HEK293 (cell line): ENCODE measurements at regions not wholly inside any gene's neighbourhood (a gene's known extent, or its start where the extent isn't known, plus 50 kb on each side); places are given as distances from the start of the nearest gene placed in this dataset.

Experiments used
- CTCF ChIA-PET: fragments of 350-600 bp; formaldehyde crosslinking; extraction: SDS; loops from one replicate; lab custom pipeline; 2021; ENCODE audit warnings: antibody characterized with exemption; lab: Yijun Ruan, JAX
- POLR2A ChIA-PET: fragments of 300-600 bp; formaldehyde crosslinking; extraction: SDS; loops from one replicate; lab custom pipeline; 2020; ENCODE audit warnings: antibody characterized with exemption, inconsistent platforms; lab: Yijun Ruan, JAX
- H3K27ac ChIP-seq: fragments of 200-500 bp; sonication (Bioruptor generic); 2 replicates; pipeline ENCODE4 v1.5.1; 2014; ENCODE audit warnings: low read depth, low read length, control low read depth, inconsistent platforms; ENCODE audit errors: extremely low read depth
- H3K36me3 ChIP-seq, 2 experiments: fragments of 200-500 bp in 1 of 2; sonication (Bioruptor generic) in 1 of 2; 1 replicate in 1 of 2; 2 replicates in 1 of 2; pipeline ENCODE4 v1.5.1; 2014 to 2017; ENCODE audit warnings: inconsistent platforms in 2 of 2, low read length in 2 of 2; ENCODE audit not compliant: control insufficient read depth in 2 of 2, insufficient read depth in 1 of 2
- H3K4me1 ChIP-seq: fragments of 200-500 bp; sonication (Bioruptor generic); 2 replicates; pipeline ENCODE4 v1.5.1; 2014; ENCODE audit warnings: mild to moderate bottlenecking, low read length, inconsistent platforms; ENCODE audit not compliant: control insufficient read depth, insufficient read depth
- H3K4me3 ChIP-seq: 2 replicates; pipeline ENCODE4 v1.5.1; 2011; ENCODE audit warnings: low read depth, mild to moderate bottlenecking, control low read depth, low read length, moderate library complexity
- H3K9me3 ChIP-seq: fragments of 200-500 bp; sonication (Bioruptor generic); 2 replicates; pipeline ENCODE4 v1.5.1; 2014; ENCODE audit warnings: low read depth, low read length, inconsistent platforms; ENCODE audit not compliant: control insufficient read depth, insufficient read depth
- AEBP2 ChIP-seq: fragments of 450-650 bp; formaldehyde crosslinking; IDR thresholded peaks from 2 replicates; pipeline ENCODE4 v1.5.1; 2016; ENCODE audit warnings: missing biosample characterization, missing genetic modification characterization, borderline replicate concordance
- BCL11B ChIP-seq: fragments of 450-650 bp; formaldehyde crosslinking; IDR thresholded peaks from 2 replicates; pipeline ENCODE4 v1.5.1; 2016; ENCODE audit warnings: low read depth, missing biosample characterization, missing genetic modification characterization
- PRDM1 ChIP-seq: fragments of 450-650 bp; formaldehyde crosslinking; IDR thresholded peaks from 2 replicates; pipeline ENCODE4; 2016; ENCODE audit warnings: missing biosample characterization, missing genetic modification characterization
- SCRT1 ChIP-seq: fragments of 450-650 bp; formaldehyde crosslinking; IDR thresholded peaks from 2 replicates; pipeline ENCODE4 v1.5.1; 2016; ENCODE audit warnings: missing biosample characterization, missing genetic modification characterization, borderline replicate concordance
- SP3 ChIP-seq: fragments of 450-650 bp; formaldehyde crosslinking; IDR thresholded peaks from 2 replicates; pipeline ENCODE4 v1.5.1; 2016; ENCODE audit warnings: missing biosample characterization, missing genetic modification characterization
- ZEB2 ChIP-seq: fragments of 450-650 bp; formaldehyde crosslinking; IDR thresholded peaks from 2 replicates; pipeline ENCODE4 v1.5.1; 2016; ENCODE audit warnings: missing biosample characterization, missing genetic modification characterization
- ZNF146 ChIP-seq: fragments of 450-650 bp; formaldehyde crosslinking; IDR thresholded peaks from 2 replicates; pipeline ENCODE4 v1.5.1; 2016; ENCODE audit warnings: missing biosample characterization, missing genetic modification characterization
- ZNF148 ChIP-seq: fragments of 450-650 bp; formaldehyde crosslinking; IDR thresholded peaks from 2 replicates; pipeline ENCODE4 v1.5.0; 2017; ENCODE audit warnings: missing biosample characterization, missing genetic modification characterization, borderline replicate concordance
- ZNF23 ChIP-seq: fragments of 450-650 bp; formaldehyde crosslinking; IDR thresholded peaks from 2 replicates; pipeline ENCODE4 v1.5.1; 2016; ENCODE audit warnings: missing biosample characterization, missing genetic modification characterization, borderline replicate concordance
- ZNF391 ChIP-seq: fragments of 450-650 bp; formaldehyde crosslinking; IDR thresholded peaks from 2 replicates; pipeline ENCODE4 v1.5.1; 2016; ENCODE audit warnings: low read depth, missing biosample characterization, missing genetic modification characterization, borderline replicate concordance
- ZNF394 ChIP-seq: fragments of 450-650 bp; formaldehyde crosslinking; IDR thresholded peaks from 2 replicates; pipeline ENCODE4 v1.5.1; 2016; ENCODE audit warnings: missing biosample characterization, missing genetic modification characterization, mild to moderate bottlenecking, moderate library complexity, borderline replicate concordance
- ZNF426 ChIP-seq: fragments of 450-650 bp; formaldehyde crosslinking; IDR thresholded peaks from 2 replicates; pipeline ENCODE4 v1.5.1; 2017; ENCODE audit warnings: missing biosample characterization, missing genetic modification characterization, mild to moderate bottlenecking, inconsistent platforms, moderate library complexity
- ZNF48 ChIP-seq: fragments of 450-650 bp; formaldehyde crosslinking; IDR thresholded peaks from 2 replicates; pipeline ENCODE4 v1.5.1; 2016; ENCODE audit warnings: missing biosample characterization, missing genetic modification characterization
- ZNF544 ChIP-seq: fragments of 450-650 bp; formaldehyde crosslinking; IDR thresholded peaks from 2 replicates; pipeline ENCODE4 v1.5.0; 2017; ENCODE audit warnings: missing biosample characterization, missing genetic modification characterization
- ZNF571 ChIP-seq: fragments of 450-650 bp; formaldehyde crosslinking; IDR thresholded peaks from 2 replicates; pipeline ENCODE4 v1.5.0; 2017; ENCODE audit warnings: missing biosample characterization, missing genetic modification characterization
- ZNF654 ChIP-seq: fragments of 450-650 bp; formaldehyde crosslinking; IDR thresholded peaks from 2 replicates; pipeline ENCODE4 v1.5.1; 2016; ENCODE audit warnings: low read depth, missing biosample characterization, missing genetic modification characterization
- ZNF707 ChIP-seq: fragments of 450-650 bp; formaldehyde crosslinking; IDR thresholded peaks from 2 replicates; pipeline ENCODE4 v1.5.1; 2016; ENCODE audit warnings: missing biosample characterization, missing genetic modification characterization
- ZSCAN16 ChIP-seq: fragments of 450-650 bp; formaldehyde crosslinking; IDR thresholded peaks from 2 replicates; pipeline ENCODE4 v1.5.1; 2016; ENCODE audit warnings: missing biosample characterization, missing genetic modification characterization
- TF ChIP-seq, protein P1 (sequence below): fragments of 450-650 bp; formaldehyde crosslinking; IDR thresholded peaks from 2 replicates; pipeline ENCODE4 v1.5.1; 2016; ENCODE audit warnings: missing biosample characterization, missing genetic modification characterization
- TF ChIP-seq, protein P2 (sequence below): fragments of 450-650 bp; formaldehyde crosslinking; IDR thresholded peaks from 2 replicates; pipeline ENCODE4 v1.5.1; 2016; ENCODE audit warnings: missing biosample characterization, missing genetic modification characterization
- TF ChIP-seq, protein P3 (sequence below): fragments of 450-650 bp; formaldehyde crosslinking; IDR thresholded peaks from 2 replicates; pipeline ENCODE4 v1.5.1; 2016; ENCODE audit warnings: missing biosample characterization, missing genetic modification characterization

DNA sequence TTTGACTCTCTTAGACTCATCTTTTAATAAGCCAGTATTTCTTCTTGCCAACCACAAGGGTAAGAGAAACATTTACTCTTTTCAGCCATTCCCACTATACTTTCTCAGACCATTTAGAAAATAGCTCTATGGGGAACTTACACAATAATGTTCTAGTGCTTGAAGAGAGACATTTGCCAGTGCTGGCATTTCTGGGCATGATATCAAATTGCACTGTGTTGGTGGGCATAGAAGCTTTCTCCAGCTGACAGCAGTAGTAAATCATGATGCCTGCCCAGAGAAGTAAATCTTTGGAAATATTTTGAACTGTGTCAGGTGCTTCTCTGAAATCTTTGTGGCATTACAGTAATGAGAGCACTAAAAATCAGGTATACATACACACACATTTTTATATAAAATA lies 346.6 kb downstream of the CBLN2 start (continued):
- TF ChIP-seq, protein P1, sequence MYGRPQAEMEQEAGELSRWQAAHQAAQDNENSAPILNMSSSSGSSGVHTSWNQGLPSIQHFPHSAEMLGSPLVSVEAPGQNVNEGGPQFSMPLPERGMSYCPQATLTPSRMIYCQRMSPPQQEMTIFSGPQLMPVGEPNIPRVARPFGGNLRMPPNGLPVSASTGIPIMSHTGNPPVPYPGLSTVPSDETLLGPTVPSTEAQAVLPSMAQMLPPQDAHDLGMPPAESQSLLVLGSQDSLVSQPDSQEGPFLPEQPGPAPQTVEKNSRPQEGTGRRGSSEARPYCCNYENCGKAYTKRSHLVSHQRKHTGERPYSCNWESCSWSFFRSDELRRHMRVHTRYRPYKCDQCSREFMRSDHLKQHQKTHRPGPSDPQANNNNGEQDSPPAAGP (tag by site-specific recombination), result no peak
- TF ChIP-seq, all 188 proteins: peak for 0

GRCh38 chr18:72194072-72194471 lies 350.1 kb downstream of the CBLN2 start:
- POLR2A ChIA-PET, result no interaction called here
- no peak for TF ChIP-seq ZNF426 (tag by site-specific recombination)
- TF ChIP-seq SP3, result no peak
- TF ChIP-seq PRDM1 (tag by site-specific recombination), result no peak
- TF ChIP-seq, all 188 proteins: peak for 0
- Histone ChIP-seq H3K4me1 (no peaks in the 10 kb centered on the region), H3K4me3 (no peak overlapping the region), H3K27ac (no peak overlapping the region), H3K36me3 (no peaks in the 10 kb centered on the region), H3K9me3 (no peaks in the 10 kb centered on the region)
- CTCF ChIA-PET, result no interaction called here

GRCh38 chr18:72187956-72188355 lies 356.2 kb downstream of the CBLN2 start:
- ChIA-PET CTCF (no interaction called here), POLR2A (no interaction called here)
- TF ChIP-seq SCRT1 (tag by site-specific recombination) (no peak), ZEB2 (tag by site-specific recombination) (no peak), ZNF571 (tag by site-specific recombination) (no peak), ZNF146 (no peak)
- TF ChIP-seq, protein P2, sequence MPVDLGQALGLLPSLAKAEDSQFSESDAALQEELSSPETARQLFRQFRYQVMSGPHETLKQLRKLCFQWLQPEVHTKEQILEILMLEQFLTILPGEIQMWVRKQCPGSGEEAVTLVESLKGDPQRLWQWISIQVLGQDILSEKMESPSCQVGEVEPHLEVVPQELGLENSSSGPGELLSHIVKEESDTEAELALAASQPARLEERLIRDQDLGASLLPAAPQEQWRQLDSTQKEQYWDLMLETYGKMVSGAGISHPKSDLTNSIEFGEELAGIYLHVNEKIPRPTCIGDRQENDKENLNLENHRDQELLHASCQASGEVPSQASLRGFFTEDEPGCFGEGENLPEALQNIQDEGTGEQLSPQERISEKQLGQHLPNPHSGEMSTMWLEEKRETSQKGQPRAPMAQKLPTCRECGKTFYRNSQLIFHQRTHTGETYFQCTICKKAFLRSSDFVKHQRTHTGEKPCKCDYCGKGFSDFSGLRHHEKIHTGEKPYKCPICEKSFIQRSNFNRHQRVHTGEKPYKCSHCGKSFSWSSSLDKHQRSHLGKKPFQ, result no peak
- H3K36me3 ChIP-seq, result no peaks in the 10 kb centered on the region
- H3K27ac ChIP-seq, result no peak overlapping the region
- no peaks in the 10 kb centered on the region for H3K4me1 ChIP-seq
- H3K4me3 ChIP-seq, result no peak overlapping the region
- H3K9me3 ChIP-seq, result no peaks in the 10 kb centered on the region

DNA sequence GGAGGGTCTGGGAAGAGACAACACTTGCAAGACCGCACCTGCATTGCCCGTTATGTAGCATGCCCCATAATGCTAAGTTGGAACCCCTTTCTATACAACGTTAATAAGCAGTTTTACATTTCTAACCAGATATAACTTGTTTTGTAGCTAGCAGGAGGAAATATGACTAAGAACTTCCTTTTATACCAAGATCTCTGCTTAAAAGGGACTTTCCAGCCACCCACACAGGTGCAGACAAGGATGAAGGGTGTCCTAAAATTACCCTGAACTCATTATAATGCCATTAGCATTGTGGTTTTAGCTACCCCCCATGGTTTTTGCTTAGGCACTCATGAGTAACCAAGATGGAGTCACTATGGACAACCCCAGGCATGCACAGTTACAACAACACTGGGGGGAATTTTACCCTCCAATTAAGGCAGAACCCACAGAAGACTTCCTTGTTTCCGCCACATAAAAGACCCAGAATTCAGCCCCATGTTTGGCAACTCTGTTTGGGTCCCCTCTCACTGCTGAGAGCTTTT lies 362.8 kb downstream of the CBLN2 start:
- CTCF ChIA-PET, result no interaction called here
- H3K36me3 ChIP-seq, result no peaks in the 10 kb centered on the region
- no peak overlapping the region for H3K4me3 ChIP-seq
- H3K27ac ChIP-seq, result no peak overlapping the region
- no peaks in the 10 kb centered on the region for H3K9me3 ChIP-seq
- POLR2A ChIA-PET, result no interaction called here
- H3K4me1 ChIP-seq, result no peaks in the 10 kb centered on the region
- TF ChIP-seq BCL11B (no peak), ZNF23 (tag by site-specific recombination) (no peak), ZNF544 (tag by site-specific recombination) (no peak), ZNF391 (tag by site-specific recombination) (no peak), ZNF707 (tag by site-specific recombination) (no peak), SCRT1 (tag by site-specific recombination) (no peak), ZNF654 (tag by site-specific recombination) (no peak), ZSCAN16 (tag by site-specific recombination) (no peak), ZNF394 (no peak), AEBP2 (tag by site-specific recombination) (no peak), ZNF426 (tag by site-specific recombination) (no peak), ZNF148 (tag by site-specific recombination) (no peak), ZNF48 (tag by site-specific recombination) (no peak), ZNF571 (tag by site-specific recombination) (no peak)
- TF ChIP-seq, protein P3, sequence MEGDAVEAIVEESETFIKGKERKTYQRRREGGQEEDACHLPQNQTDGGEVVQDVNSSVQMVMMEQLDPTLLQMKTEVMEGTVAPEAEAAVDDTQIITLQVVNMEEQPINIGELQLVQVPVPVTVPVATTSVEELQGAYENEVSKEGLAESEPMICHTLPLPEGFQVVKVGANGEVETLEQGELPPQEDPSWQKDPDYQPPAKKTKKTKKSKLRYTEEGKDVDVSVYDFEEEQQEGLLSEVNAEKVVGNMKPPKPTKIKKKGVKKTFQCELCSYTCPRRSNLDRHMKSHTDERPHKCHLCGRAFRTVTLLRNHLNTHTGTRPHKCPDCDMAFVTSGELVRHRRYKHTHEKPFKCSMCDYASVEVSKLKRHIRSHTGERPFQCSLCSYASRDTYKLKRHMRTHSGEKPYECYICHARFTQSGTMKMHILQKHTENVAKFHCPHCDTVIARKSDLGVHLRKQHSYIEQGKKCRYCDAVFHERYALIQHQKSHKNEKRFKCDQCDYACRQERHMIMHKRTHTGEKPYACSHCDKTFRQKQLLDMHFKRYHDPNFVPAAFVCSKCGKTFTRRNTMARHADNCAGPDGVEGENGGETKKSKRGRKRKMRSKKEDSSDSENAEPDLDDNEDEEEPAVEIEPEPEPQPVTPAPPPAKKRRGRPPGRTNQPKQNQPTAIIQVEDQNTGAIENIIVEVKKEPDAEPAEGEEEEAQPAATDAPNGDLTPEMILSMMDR (tag by site-specific recombination), result no peak
